HCT116 (cell line): ENCODE measurements at regions not wholly inside any gene's neighbourhood (a gene's known extent, or its start where the extent isn't known, plus 50 kb on each side); places are given as distances from the start of the nearest gene placed in this dataset.

Source experiments
- ATF3 ChIP-seq: IDR thresholded peaks from 2 replicates; pipeline ENCODE4 v1.6.1; 2012
- CTCF ChIP-seq, 3 experiments: fragments of 200-600 bp in 1 of 3; sonication (generic) in 1 of 3; IDR thresholded peaks in 2 of 3; conservative IDR thresholded peaks in 1 of 3; 2 replicates each; pipeline ENCODE4 v1.5.1; 2012 to 2017; ENCODE audit warnings: low read depth in 2 of 3, low read length in 2 of 3, antibody characterized with exemption in 1 of 3, borderline replicate concordance in 1 of 3, control low read depth in 1 of 3, mild to moderate bottlenecking in 1 of 3, mixed read lengths in 1 of 3, mixed run types in 1 of 3, moderate library complexity in 1 of 3; ENCODE audit not compliant: insufficient read depth in 1 of 3
- EZH2 ChIP-seq: fragments of 200-600 bp; sonication (generic); IDR thresholded peaks from 2 replicates; pipeline ENCODE4 v1.6.1; 2017; ENCODE audit warnings: antibody characterized with exemption, mixed run types
- POLR2A ChIP-seq: IDR thresholded peaks from 2 replicates; pipeline ENCODE4 v1.7.0; 2011; ENCODE audit warnings: borderline replicate concordance; ENCODE audit not compliant: insufficient read depth, insufficient read length; ENCODE audit errors: extremely low read depth
- ZBTB33 ChIP-seq: IDR thresholded peaks from 2 replicates; pipeline ENCODE4 v1.6.1; 2011; ENCODE audit warnings: mild to moderate bottlenecking, low read length, moderate library complexity; ENCODE audit not compliant: insufficient replicate concordance; ENCODE audit errors: extremely low read depth

GRCh38 chr9:111744363-111744762 lies 50.4 kb downstream of the SHOC1 start:
- TF ChIP-seq CTCF (IDR thresholded peaks at IDR 0.05 in 2 of 3, conservative IDR thresholded peaks at IDR 0.05 in 1 of 3; ENCODE audit: borderline replicate concordance in 1 of 3, insufficient read depth in 1 of 3, low read depth in 2 of 3, low read length in 2 of 3) (no peak), POLR2A (no peak), EZH2 (no peak), ATF3 (no peak), ZBTB33 (no peak)
